GM12864 (cell line): ENCODE measurements at regions not wholly inside any gene's neighbourhood (a gene's known extent, or its start where the extent isn't known, plus 50 kb on each side); places are given as distances from the start of the nearest gene placed in this dataset.

Experiments
- DNase-seq: peaks from one replicate; pipeline ENCODE4 v3.0.0-alpha.2; 2011; ENCODE audit warnings: low read depth
- H3K4me3 ChIP-seq: 2 replicates; pipeline ENCODE4 v1.5.1; 2011; ENCODE audit warnings: mild to moderate bottlenecking, low read depth, low read length, control low read depth
- CTCF ChIP-seq: IDR thresholded peaks from 2 replicates; pipeline ENCODE4 v1.5.1; 2011; ENCODE audit warnings: low read depth, mild to moderate bottlenecking, moderate library complexity, low read length, control low read depth, inconsistent platforms; ENCODE audit errors: missing control alignments

- TF ChIP-seq CTCF: no peak
- no peak for DNase-seq
- no peak overlapping the region for H3K4me3 ChIP-seq
Measured at GRCh38 chr3:28039234-28039633, 202.2 kb upstream of the CMC1 start.

- no peak overlapping the region for H3K4me3 ChIP-seq
- TF ChIP-seq CTCF: no peak
- DNase-seq: no peak
Measured at GRCh38 chr3:28039829-28040228, 201.6 kb upstream of the CMC1 start.

- no peak overlapping the region for H3K4me3 ChIP-seq
- DNase-seq: no peak
- TF ChIP-seq CTCF: no peak
Measured at GRCh38 chr3:28042095-28042635, 199.3 kb upstream of the CMC1 start.

GRCh38 chr3:28042707-28043106 lies 198.7 kb upstream of the CMC1 start:
- no peak for DNase-seq
- no peak for TF ChIP-seq CTCF
- no peak overlapping the region for H3K4me3 ChIP-seq

GRCh38 chr3:28050120-28050519 lies 191.3 kb upstream of the CMC1 start:
- no peak for DNase-seq
- no peak for TF ChIP-seq CTCF
- H3K4me3 ChIP-seq: no peak overlapping the region

GRCh38 chr3:28050885-28051284 lies 190.5 kb upstream of the CMC1 start:
- H3K4me3 ChIP-seq: no peak overlapping the region
- no peak for TF ChIP-seq CTCF
- no peak for DNase-seq

- TF ChIP-seq CTCF: no peak
- no peak for DNase-seq
- H3K4me3 ChIP-seq: no peak overlapping the region
Measured at GRCh38 chr3:28053759-28054158, 187.7 kb upstream of the CMC1 start.
